GM20000 (cell line): ENCODE measurements at regions not wholly inside any gene's neighbourhood (a gene's known extent, or its start where the extent isn't known, plus 50 kb on each side); places are given as distances from the start of the nearest gene placed in this dataset.

ENCODE experiments used
- DNase-seq: peaks from one replicate; pipeline ENCODE4 v3.0.0; 2012; ENCODE audit warnings: low spot score
- TF ChIP-seq, protein P1 (sequence below): IDR thresholded peaks from 2 replicates; pipeline ENCODE4 v1.5.1; 2012; ENCODE audit warnings: mild to moderate bottlenecking, control low read depth; ENCODE audit errors: extremely low read depth, missing control alignments

DNA sequence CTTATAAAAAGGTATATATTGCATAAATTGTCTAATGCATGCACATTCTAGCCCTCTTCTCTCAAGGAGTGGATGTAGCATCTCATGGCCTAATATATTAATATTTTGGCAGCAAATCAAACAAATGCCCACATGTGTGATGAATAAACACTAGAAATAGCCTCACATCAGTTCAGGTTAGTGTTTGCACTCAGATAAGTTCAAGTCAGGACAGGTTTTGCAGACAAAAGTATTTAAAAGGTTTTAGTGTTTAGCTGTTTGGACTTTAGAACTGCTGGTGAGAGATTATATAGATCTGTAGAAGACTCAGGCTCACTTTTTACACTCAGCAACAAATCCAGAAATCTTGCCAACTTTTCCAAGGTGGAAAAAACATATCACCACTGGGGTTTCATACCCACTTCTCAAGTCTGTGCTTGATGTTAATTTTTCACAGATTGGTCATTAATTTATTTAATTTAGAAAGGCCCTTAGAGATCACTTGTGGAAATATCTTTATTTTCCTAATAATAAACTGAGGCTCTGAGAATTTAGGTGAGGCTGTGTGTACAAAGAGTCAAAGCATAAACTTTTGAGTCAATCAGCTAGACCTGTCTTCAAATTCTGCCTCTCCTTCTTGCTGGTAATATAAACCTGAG is 362.6 kb downstream of the GASK1B start:
- TF ChIP-seq, protein P1, sequence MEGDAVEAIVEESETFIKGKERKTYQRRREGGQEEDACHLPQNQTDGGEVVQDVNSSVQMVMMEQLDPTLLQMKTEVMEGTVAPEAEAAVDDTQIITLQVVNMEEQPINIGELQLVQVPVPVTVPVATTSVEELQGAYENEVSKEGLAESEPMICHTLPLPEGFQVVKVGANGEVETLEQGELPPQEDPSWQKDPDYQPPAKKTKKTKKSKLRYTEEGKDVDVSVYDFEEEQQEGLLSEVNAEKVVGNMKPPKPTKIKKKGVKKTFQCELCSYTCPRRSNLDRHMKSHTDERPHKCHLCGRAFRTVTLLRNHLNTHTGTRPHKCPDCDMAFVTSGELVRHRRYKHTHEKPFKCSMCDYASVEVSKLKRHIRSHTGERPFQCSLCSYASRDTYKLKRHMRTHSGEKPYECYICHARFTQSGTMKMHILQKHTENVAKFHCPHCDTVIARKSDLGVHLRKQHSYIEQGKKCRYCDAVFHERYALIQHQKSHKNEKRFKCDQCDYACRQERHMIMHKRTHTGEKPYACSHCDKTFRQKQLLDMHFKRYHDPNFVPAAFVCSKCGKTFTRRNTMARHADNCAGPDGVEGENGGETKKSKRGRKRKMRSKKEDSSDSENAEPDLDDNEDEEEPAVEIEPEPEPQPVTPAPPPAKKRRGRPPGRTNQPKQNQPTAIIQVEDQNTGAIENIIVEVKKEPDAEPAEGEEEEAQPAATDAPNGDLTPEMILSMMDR = no peak
- no peak for DNase-seq

DNA sequence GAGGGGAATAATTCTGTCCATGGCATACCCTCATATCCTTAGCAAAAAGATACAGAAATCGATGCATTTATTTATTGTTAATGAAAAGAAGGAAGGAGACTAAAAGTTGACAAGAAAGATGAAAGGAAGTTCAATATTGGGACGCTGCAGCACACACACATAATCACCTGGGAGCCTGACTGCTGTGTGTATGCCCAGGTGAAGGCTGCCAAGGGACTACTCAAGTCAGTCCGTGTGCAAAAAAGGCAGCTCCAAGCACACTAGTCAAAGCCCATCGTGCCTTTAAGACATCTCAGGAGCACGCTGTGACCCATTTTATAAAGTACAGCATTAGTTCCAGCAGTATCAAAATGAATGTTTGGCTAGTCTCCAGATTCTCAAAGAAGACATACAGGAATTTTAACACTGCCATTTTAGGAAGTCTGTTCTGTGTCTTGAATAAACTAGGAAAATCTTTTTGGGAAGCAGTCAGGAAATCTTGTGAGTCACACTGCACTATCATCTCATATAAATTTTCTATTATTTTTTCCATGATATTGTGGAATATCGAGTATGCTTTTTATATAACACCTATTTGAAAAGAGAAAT is 363.9 kb downstream of the GASK1B start:
- TF ChIP-seq, protein P1 = no peak
- DNase-seq = no peak

DNA sequence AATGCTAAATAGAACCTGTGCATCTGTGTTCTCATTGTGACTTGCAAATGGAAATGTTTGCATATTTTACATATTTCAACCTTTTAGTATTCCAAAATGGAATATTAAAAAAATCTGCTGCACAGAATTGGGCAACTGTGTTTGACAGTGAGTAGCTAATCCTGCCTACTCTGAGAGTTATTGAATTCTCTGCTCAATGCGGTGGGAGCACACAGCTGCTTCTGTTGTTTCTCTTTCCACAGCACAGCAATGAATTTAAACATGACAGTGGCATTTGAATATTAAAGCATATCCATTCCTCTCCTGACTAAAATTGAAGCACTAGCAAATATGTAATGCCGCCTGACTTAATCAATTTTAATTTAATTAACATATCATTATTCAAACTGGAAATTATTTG is 366.6 kb downstream of the GASK1B start:
- TF ChIP-seq, protein P1 = no peak
- DNase-seq = no peak

DNA sequence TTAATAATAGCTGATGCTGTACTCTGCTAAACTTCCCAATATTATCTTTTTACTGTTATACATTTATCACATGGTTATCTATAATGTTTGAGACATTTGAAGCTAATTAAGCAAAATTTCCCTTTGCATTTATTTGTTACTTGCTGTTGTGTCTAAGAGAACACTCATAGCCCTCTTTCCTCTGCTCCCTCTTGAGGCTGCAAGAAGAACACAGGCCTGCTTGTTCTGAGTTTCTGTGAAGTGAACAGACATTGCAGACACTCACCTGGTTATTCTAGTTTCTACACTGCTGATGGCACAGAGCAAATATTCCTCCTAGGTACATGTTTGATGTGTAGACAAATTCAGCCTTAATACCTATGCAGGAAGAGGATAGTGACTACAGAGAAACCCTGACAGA is 367.8 kb downstream of the GASK1B start:
- TF ChIP-seq, protein P1 = no peak
- no peak for DNase-seq

DNA sequence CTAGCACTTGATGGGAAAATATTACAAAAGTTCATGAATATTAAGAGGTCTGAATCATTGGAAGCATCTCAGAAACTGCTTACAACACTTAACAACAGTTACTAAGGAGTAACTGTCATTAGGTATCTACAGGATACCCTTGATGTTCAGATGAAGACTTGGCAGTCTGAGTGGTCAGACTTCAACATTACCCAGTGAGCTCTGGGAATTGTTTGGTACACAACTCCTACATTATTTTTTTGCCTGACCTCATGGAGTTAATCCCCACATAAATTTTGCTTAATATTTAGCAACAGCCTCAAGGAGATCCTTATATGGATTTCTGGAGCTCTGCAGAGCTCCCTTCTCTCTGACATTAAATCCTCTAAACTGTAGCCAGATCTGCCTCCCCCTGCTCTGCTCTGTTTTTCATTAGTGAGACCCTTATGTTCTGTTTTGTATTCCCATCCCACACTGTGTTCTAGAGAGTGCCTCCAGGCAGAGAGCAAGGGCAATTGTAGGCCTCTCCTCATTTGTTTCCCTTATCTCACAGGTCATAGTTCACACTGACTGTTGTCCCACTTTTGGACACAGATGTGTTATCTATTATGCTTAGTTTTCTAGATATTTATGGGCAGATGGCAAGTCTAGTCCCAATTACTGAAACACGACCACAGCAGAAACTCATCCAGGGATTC is 368.8 kb downstream of the GASK1B start:
- no peak for DNase-seq
- TF ChIP-seq, protein P1 = no peak

DNA sequence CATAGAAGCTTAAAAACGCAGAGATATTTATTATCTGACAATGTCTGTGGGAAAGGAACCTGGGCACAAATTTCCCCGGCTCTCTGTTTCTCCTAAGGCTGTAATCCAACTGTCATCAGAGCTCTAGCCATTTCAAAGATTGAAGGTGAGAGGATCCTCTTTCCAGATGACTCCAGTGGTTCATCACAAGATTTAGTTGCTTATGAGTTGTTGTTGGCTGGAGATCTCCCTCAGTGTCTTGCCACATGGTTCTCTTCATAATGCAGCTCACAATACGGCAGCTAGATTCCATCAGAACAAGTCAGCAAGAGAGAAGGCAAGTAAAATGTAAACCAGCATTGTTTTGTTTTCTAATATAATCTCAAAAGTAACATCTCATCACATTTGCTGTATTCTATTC is 369.4 kb downstream of the GASK1B start:
- no peak for DNase-seq
- TF ChIP-seq, protein P1 = no peak

DNA sequence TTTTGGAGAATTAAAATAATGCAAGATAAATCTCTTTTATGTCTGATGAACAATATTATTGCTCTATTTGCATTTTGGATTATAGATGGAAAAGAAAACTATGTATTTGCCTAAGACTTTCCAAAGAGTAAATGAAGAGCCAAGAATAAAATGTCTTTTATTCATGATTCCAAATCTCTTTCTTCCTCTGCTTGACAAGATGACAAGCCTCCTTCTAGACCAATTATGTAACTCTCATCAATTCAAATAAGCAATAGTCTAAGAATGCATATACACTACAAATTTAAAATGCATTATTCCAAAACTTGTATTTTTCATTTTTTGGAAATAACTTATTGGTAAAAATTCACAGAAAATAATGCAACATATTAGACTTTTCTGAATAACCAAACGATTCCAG is 377.3 kb downstream of the GASK1B start:
- DNase-seq = no peak
- TF ChIP-seq, protein P1 = no peak
